SK-N-SH treated with all-trans-retinoic acid at 6 μM for 48 hours (cell line): ENCODE measurements at regions not wholly inside any gene's neighbourhood (a gene's known extent, or its start where the extent isn't known, plus 50 kb on each side); places are given as distances from the start of the nearest gene placed in this dataset.

Experiments used
- CSRNP3 ChIP-seq: fragments of 250-450 bp; sonication (Bioruptor Pico); IDR thresholded peaks from 2 replicates; pipeline ENCODE4 v1.5.1; 2021; ENCODE audit warnings: mild to moderate bottlenecking, moderate library complexity
- ESRRG ChIP-seq: fragments of 250-450 bp; sonication (Bioruptor Pico); IDR thresholded peaks from 2 replicates; pipeline ENCODE4 v1.6.1; 2021; ENCODE audit warnings: mild to moderate bottlenecking
- ISL1 ChIP-seq: fragments of 250-450 bp; sonication (Bioruptor Pico); IDR thresholded peaks from 2 replicates; pipeline ENCODE4 v2.1.2; 2022; ENCODE audit warnings: mild to moderate bottlenecking, moderate library complexity
- RARB ChIP-seq: fragments of 250-450 bp; sonication (Bioruptor Pico); IDR thresholded peaks from 2 replicates; pipeline ENCODE4 v1.8.0; 2021; ENCODE audit warnings: mild to moderate bottlenecking, moderate library complexity
- SNAI2 ChIP-seq: fragments of 250-450 bp; sonication (Bioruptor Pico); IDR thresholded peaks from 2 replicates; pipeline ENCODE4 v1.5.0; 2020; ENCODE audit warnings: mild to moderate bottlenecking, moderate library complexity
- ZFP3 ChIP-seq: fragments of 250-450 bp; sonication (Bioruptor Pico); IDR thresholded peaks from 2 replicates; pipeline ENCODE4 v1.5.0; 2020; ENCODE audit warnings: mild to moderate bottlenecking, moderate library complexity
- ZFP30 ChIP-seq: fragments of 450-650 bp; formaldehyde crosslinking; IDR thresholded peaks from 2 replicates; pipeline ENCODE4 v1.5.0; 2022; ENCODE audit warnings: mild to moderate bottlenecking, moderate library complexity
- ZNF70 ChIP-seq: fragments of 450-650 bp; formaldehyde crosslinking; IDR thresholded peaks from 2 replicates; pipeline ENCODE4 v1.5.0; 2020; ENCODE audit warnings: mild to moderate bottlenecking, moderate library complexity
- TF ChIP-seq, protein P1 (sequence below): fragments of 250-450 bp; sonication (Bioruptor Pico); IDR thresholded peaks from 2 replicates; pipeline ENCODE4 v1.8.0; 2020; ENCODE audit warnings: mild to moderate bottlenecking, moderate library complexity, borderline replicate concordance
- TF ChIP-seq, protein P2 (sequence below): fragments of 250-450 bp; sonication (Bioruptor Pico); IDR thresholded peaks from 2 replicates; pipeline ENCODE4 v1.8.0; 2021; ENCODE audit warnings: low read depth, mild to moderate bottlenecking, moderate library complexity, borderline replicate concordance
- TF ChIP-seq, protein P3 (sequence below): fragments of 250-450 bp; sonication (Bioruptor Pico); IDR thresholded peaks from 2 replicates; pipeline ENCODE4 v1.5.1; 2020; ENCODE audit warnings: low read depth, mild to moderate bottlenecking, moderate library complexity

GRCh38 chr6:40265615-40266014 lies 321.5 kb downstream of the LRFN2 start:
- no peak for TF ChIP-seq CSRNP3
- TF ChIP-seq ISL1 (CRISPR knock-in tag): no peak
- no peak for TF ChIP-seq ESRRG (CRISPR knock-in tag)
- TF ChIP-seq, protein P1, sequence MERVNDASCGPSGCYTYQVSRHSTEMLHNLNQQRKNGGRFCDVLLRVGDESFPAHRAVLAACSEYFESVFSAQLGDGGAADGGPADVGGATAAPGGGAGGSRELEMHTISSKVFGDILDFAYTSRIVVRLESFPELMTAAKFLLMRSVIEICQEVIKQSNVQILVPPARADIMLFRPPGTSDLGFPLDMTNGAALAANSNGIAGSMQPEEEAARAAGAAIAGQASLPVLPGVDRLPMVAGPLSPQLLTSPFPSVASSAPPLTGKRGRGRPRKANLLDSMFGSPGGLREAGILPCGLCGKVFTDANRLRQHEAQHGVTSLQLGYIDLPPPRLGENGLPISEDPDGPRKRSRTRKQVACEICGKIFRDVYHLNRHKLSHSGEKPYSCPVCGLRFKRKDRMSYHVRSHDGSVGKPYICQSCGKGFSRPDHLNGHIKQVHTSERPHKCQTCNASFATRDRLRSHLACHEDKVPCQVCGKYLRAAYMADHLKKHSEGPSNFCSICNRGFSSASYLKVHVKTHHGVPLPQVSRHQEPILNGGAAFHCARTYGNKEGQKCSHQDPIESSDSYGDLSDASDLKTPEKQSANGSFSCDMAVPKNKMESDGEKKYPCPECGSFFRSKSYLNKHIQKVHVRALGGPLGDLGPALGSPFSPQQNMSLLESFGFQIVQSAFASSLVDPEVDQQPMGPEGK: no peak
- TF ChIP-seq, protein P2, sequence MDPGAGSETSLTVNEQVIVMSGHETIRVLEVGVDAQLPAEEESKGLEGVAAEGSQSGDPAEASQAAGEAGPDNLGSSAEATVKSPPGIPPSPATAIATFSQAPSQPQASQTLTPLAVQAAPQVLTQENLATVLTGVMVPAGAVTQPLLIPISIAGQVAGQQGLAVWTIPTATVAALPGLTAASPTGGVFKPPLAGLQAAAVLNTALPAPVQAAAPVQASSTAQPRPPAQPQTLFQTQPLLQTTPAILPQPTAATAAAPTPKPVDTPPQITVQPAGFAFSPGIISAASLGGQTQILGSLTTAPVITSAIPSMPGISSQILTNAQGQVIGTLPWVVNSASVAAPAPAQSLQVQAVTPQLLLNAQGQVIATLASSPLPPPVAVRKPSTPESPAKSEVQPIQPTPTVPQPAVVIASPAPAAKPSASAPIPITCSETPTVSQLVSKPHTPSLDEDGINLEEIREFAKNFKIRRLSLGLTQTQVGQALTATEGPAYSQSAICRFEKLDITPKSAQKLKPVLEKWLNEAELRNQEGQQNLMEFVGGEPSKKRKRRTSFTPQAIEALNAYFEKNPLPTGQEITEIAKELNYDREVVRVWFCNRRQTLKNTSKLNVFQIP (CRISPR knock-in tag): no peak
- no peak for TF ChIP-seq RARB (CRISPR knock-in tag)
- TF ChIP-seq ZFP3: no peak
- TF ChIP-seq ZFP30 (CRISPR knock-in tag): no peak
- TF ChIP-seq SNAI2: no peak
- TF ChIP-seq ZNF70 (CRISPR knock-in tag): no peak
- TF ChIP-seq, protein P3, sequence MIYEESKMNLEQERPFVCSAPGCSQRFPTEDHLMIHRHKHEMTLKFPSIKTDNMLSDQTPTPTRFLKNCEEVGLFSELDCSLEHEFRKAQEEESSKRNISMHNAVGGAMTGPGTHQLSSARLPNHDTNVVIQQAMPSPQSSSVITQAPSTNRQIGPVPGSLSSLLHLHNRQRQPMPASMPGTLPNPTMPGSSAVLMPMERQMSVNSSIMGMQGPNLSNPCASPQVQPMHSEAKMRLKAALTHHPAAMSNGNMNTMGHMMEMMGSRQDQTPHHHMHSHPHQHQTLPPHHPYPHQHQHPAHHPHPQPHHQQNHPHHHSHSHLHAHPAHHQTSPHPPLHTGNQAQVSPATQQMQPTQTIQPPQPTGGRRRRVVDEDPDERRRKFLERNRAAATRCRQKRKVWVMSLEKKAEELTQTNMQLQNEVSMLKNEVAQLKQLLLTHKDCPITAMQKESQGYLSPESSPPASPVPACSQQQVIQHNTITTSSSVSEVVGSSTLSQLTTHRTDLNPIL: no peak
